HepG2 (cell line): ENCODE measurements at regions not wholly inside any gene's neighbourhood (a gene's known extent, or its start where the extent isn't known, plus 50 kb on each side); places are given as distances from the start of the nearest gene placed in this dataset.
A peak's percentile ranks its signal among the peaks of the same experiment; 100 is the strongest.

Source experiments
- CENPX ChIP-seq: sonication (generic); formaldehyde crosslinking; IDR thresholded peaks from 2 replicates; pipeline ENCODE4 v1.9.0; 2021; ENCODE audit warnings: mild to moderate bottlenecking, missing genetic modification reagents, moderate library complexity
- CERS6 ChIP-seq: sonication (generic); formaldehyde crosslinking; IDR thresholded peaks from 2 replicates; pipeline ENCODE4 v1.5.0; 2020; ENCODE audit warnings: missing genetic modification reagents
- FOXP4 ChIP-seq: sonication (generic); formaldehyde crosslinking; IDR thresholded peaks from 2 replicates; pipeline ENCODE4 v1.4.0; 2020; ENCODE audit warnings: missing genetic modification reagents
- HNF4G ChIP-seq, 2 experiments: sonication (generic) in 1 of 2; formaldehyde crosslinking in 1 of 2; IDR thresholded peaks; 2 replicates each; pipeline versions ENCODE4 v1.4.0 to v1.6.1; 2011 to 2020; ENCODE audit warnings: borderline replicate concordance in 2 of 2, low read depth in 2 of 2, mild to moderate bottlenecking in 2 of 2, low read length in 1 of 2, missing genetic modification reagents in 1 of 2, moderate library complexity in 1 of 2
- KMT2B ChIP-seq: IDR thresholded peaks from 2 replicates; pipeline ENCODE4 v1.6.1; 2016; ENCODE audit warnings: missing genetic modification reagents, missing compliant biosample characterization
- MTA1 ChIP-seq: sonication (generic); formaldehyde crosslinking; IDR thresholded peaks from 2 replicates; pipeline ENCODE4 v1.4.0; 2020; ENCODE audit warnings: missing genetic modification reagents, mild to moderate bottlenecking, borderline replicate concordance
- MXD4 ChIP-seq: IDR thresholded peaks from 2 replicates; pipeline ENCODE4 v1.6.1; 2016; ENCODE audit warnings: mild to moderate bottlenecking, missing biosample characterization, missing genetic modification reagents
- PAX8 ChIP-seq: sonication (generic); formaldehyde crosslinking; IDR thresholded peaks from 2 replicates; pipeline ENCODE4 v1.8.0; 2022; ENCODE audit warnings: mild to moderate bottlenecking, missing genetic modification reagents, borderline replicate concordance
- SALL2 ChIP-seq: sonication (generic); formaldehyde crosslinking; IDR thresholded peaks from 2 replicates; pipeline ENCODE4 v1.8.1; 2023; ENCODE audit warnings: mild to moderate bottlenecking, missing genetic modification reagents, inconsistent platforms
- SPEN ChIP-seq: sonication (generic); formaldehyde crosslinking; IDR thresholded peaks from 2 replicates; pipeline ENCODE4 v1.5.1; 2020; ENCODE audit warnings: low read depth, mild to moderate bottlenecking, missing genetic modification reagents
- TARDBP ChIP-seq: sonication (generic); formaldehyde crosslinking; IDR thresholded peaks from 2 replicates; pipeline ENCODE4 v1.8.0; 2022; ENCODE audit warnings: mild to moderate bottlenecking, missing genetic modification reagents
- ZBTB3 ChIP-seq: sonication (generic); formaldehyde crosslinking; IDR thresholded peaks from 2 replicates; pipeline ENCODE4 v1.4.0; 2020; ENCODE audit warnings: low read depth, mild to moderate bottlenecking, moderate library complexity, missing genetic modification reagents, borderline replicate concordance
- ZEB1 ChIP-seq: IDR thresholded peaks from 2 replicates; pipeline ENCODE4 v1.6.1; 2012; ENCODE audit warnings: mild to moderate bottlenecking, low read depth, inconsistent platforms; ENCODE audit not compliant: insufficient replicate concordance
- ZFP36L2 ChIP-seq: sonication (generic); formaldehyde crosslinking; IDR thresholded peaks from 2 replicates; pipeline ENCODE4 v1.4.0; 2020; ENCODE audit warnings: missing genetic modification reagents
- ZNF10 ChIP-seq: sonication (generic); formaldehyde crosslinking; IDR thresholded peaks from 2 replicates; pipeline ENCODE4 v1.4.0; 2020; ENCODE audit warnings: mild to moderate bottlenecking, low read depth, missing genetic modification reagents, borderline replicate concordance
- ZNF280D ChIP-seq: sonication (generic); formaldehyde crosslinking; IDR thresholded peaks from 2 replicates; pipeline ENCODE4 v1.5.1; 2020; ENCODE audit warnings: mild to moderate bottlenecking, missing genetic modification reagents
- ZNF329 ChIP-seq: sonication (generic); formaldehyde crosslinking; IDR thresholded peaks from 2 replicates; pipeline ENCODE4 v1.9.0; 2021; ENCODE audit warnings: low read depth, mild to moderate bottlenecking, missing genetic modification reagents
- ZNF367 ChIP-seq: sonication (generic); formaldehyde crosslinking; IDR thresholded peaks from 2 replicates; pipeline ENCODE4 v1.4.0; 2020; ENCODE audit warnings: missing genetic modification reagents, borderline replicate concordance
- ZNF691 ChIP-seq: sonication (generic); formaldehyde crosslinking; IDR thresholded peaks from 2 replicates; pipeline ENCODE4 v1.4.0; 2020; ENCODE audit warnings: missing genetic modification reagents, low read depth, mild to moderate bottlenecking, borderline replicate concordance
- TF ChIP-seq, protein P1 (sequence below): IDR thresholded peaks from 2 replicates; pipeline ENCODE4 v1.6.1; 2012; ENCODE audit warnings: low read depth, low read length, improper control_type of control experiment

DNA sequence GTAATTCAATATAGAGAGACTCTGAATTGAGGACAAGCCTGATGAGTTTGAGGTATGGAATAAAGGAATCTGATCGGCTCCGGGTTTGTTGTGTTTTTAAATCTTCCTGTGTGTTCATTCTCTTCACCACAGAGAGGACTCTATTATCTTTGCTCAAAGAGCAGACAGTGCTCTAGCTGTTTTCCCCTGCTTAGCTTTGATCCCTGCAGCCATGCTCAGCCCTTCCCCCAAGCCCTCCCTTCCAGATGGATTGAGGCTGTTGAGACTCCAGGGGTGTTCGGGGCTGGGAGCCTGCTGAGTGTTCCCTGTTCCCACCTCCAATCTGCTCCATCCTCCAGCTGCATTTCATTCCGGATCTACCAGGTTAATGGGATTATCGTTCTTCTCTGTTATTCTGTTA, 74.2 kb upstream of the CXADR start (continued):
- TF ChIP-seq MXD4 (CRISPR knock-in tag) (no peak), ZNF10 (CRISPR knock-in tag) (no peak), ZNF367 (no peak), TARDBP (CRISPR knock-in tag) (no peak), ZNF329 (CRISPR knock-in tag) (no peak), PAX8 (CRISPR knock-in tag) (no peak), KMT2B (CRISPR knock-in tag) (no peak), ZNF691 (CRISPR knock-in tag) (peak; percentile 92), MTA1 (CRISPR knock-in tag) (no peak), HNF4G (IDR thresholded peaks at IDR 0.05; ENCODE audit: borderline replicate concordance, low read depth, low read length) (no peak), HNF4G (CRISPR knock-in tag; IDR thresholded peaks at IDR 0.05; ENCODE audit: borderline replicate concordance, low read depth) (no peak), FOXP4 (CRISPR knock-in tag) (peak; percentile 73; the same call in 1 of the 2 replicates), SALL2 (no peak), CERS6 (no peak), CENPX (CRISPR knock-in tag) (no peak), ZNF280D (CRISPR knock-in tag) (no peak), ZFP36L2 (CRISPR knock-in tag) (no peak), SPEN (CRISPR knock-in tag) (no peak), ZBTB3 (CRISPR knock-in tag) (no peak), ZEB1 (no peak)
- TF ChIP-seq, protein P1, sequence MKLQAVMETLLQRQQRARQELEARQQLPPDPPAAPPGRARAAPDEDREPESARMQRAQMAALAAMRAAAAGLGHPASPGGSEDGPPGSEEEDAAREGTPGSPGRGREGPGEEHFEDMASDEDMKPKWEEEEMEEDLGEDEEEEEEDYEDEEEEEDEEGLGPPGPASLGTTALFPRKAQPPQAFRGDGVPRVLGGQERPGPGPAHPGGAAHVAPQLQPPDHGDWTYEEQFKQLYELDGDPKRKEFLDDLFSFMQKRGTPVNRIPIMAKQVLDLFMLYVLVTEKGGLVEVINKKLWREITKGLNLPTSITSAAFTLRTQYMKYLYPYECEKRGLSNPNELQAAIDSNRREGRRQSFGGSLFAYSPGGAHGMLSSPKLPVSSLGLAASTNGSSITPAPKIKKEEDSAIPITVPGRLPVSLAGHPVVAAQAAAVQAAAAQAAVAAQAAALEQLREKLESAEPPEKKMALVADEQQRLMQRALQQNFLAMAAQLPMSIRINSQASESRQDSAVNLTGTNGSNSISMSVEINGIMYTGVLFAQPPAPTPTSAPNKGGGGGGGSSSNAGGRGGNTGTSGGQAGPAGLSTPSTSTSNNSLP = no peak
